HG03060 (cell line): ENCODE measurements at regions not wholly inside any gene's neighbourhood (a gene's known extent, or its start where the extent isn't known, plus 50 kb on each side); places are given as distances from the start of the nearest gene placed in this dataset.
"Not testable (repeated sequence)": the region's sequence is repeated elsewhere in the genome, so short reads cannot be mapped to it uniquely, and the experiment has no call there.

ENCODE experiments used
- ATAC-seq: cut with Tn5 transposase; IDR thresholded peaks from one replicate; pipeline ENCODE4 v1.9.1; 2021; ENCODE audit warnings: low read depth, moderate number of reproducible peaks; ENCODE audit not compliant: unreplicated experiment

GRCh38 chr10:2079603-2080078 is 342.3 kb upstream of the ADARB2 start:
- ATAC-seq, result no peak

- no peak for ATAC-seq
Observed at GRCh38 chr10:2077231-2077630, 339.9 kb upstream of the ADARB2 start.

GRCh38 chr10:2076528-2076927 is 339.2 kb upstream of the ADARB2 start:
- no peak for ATAC-seq

GRCh38 chr10:2067015-2067414 is 329.7 kb upstream of the ADARB2 start:
- ATAC-seq, result no peak

- no peak for ATAC-seq
Observed at GRCh38 chr10:2054728-2055127, 317.4 kb upstream of the ADARB2 start.

- no peak for ATAC-seq
Observed at GRCh38 chr10:2053805-2054204, 316.5 kb upstream of the ADARB2 start.

GRCh38 chr10:2051108-2051507 is 313.8 kb upstream of the ADARB2 start:
- no peak for ATAC-seq

- no peak for ATAC-seq
Observed at GRCh38 chr10:2049560-2049959, 312.2 kb upstream of the ADARB2 start.

GRCh38 chr10:2048337-2048973 is 311.1 kb upstream of the ADARB2 start:
- no peak for ATAC-seq

- ATAC-seq, result no peak
Observed at GRCh38 chr10:2047679-2048078, 310.4 kb upstream of the ADARB2 start.

- no peak for ATAC-seq
Observed at GRCh38 chr10:2043379-2043778, 306.1 kb upstream of the ADARB2 start.

GRCh38 chr10:2038036-2038435 is 300.7 kb upstream of the ADARB2 start:
- no peak for ATAC-seq

GRCh38 chr10:2037246-2037645 is 299.9 kb upstream of the ADARB2 start:
- no peak for ATAC-seq

GRCh38 chr10:2036209-2036608 is 298.9 kb upstream of the ADARB2 start:
- ATAC-seq, result no peak

GRCh38 chr10:2030046-2030445 is 292.7 kb upstream of the ADARB2 start:
- no peak for ATAC-seq

GRCh38 chr10:2026936-2027335 is 289.6 kb upstream of the ADARB2 start:
- no peak for ATAC-seq

GRCh38 chr10:2024750-2025149 is 287.4 kb upstream of the ADARB2 start:
- ATAC-seq, result not testable (repeated sequence)

GRCh38 chr10:2023687-2024086 is 286.4 kb upstream of the ADARB2 start:
- no peak for ATAC-seq

GRCh38 chr10:2022401-2022800 is 285.1 kb upstream of the ADARB2 start:
- ATAC-seq, result no peak

GRCh38 chr10:2020836-2021235 is 283.5 kb upstream of the ADARB2 start:
- no peak for ATAC-seq

GRCh38 chr10:2019803-2020202 is 282.5 kb upstream of the ADARB2 start:
- no peak for ATAC-seq

GRCh38 chr10:2019281-2019680 is 282.0 kb upstream of the ADARB2 start:
- no peak for ATAC-seq

- ATAC-seq, result no peak
Observed at GRCh38 chr10:2014541-2014940, 277.2 kb upstream of the ADARB2 start.
